Ishikawa (cell line): ENCODE measurements at regions not wholly inside any gene's neighbourhood (a gene's known extent, or its start where the extent isn't known, plus 50 kb on each side); places are given as distances from the start of the nearest gene placed in this dataset.

Experiments
- CEBPB ChIP-seq: IDR thresholded peaks from 2 replicates; pipeline ENCODE4 v1.6.1; 2012
- CREB1 ChIP-seq: IDR thresholded peaks from 2 replicates; pipeline ENCODE4 v1.6.1; 2012; ENCODE audit warnings: low read depth
- EGR1 ChIP-seq: IDR thresholded peaks from 2 replicates; pipeline ENCODE4 v1.6.1; 2012
- EP300 ChIP-seq: IDR thresholded peaks from 2 replicates; pipeline ENCODE4 v1.6.1; 2012; ENCODE audit warnings: borderline replicate concordance
- FOXM1 ChIP-seq: IDR thresholded peaks from 2 replicates; pipeline ENCODE4 v1.6.1; 2012; ENCODE audit warnings: low read depth, borderline replicate concordance
- MAX ChIP-seq: IDR thresholded peaks from 2 replicates; pipeline ENCODE4 v1.6.1; 2012
- RAD21 ChIP-seq: IDR thresholded peaks from 2 replicates; pipeline ENCODE4 v1.6.1; 2012; ENCODE audit warnings: low read depth
- REST ChIP-seq: IDR thresholded peaks from 2 replicates; pipeline ENCODE4 v1.6.1; 2012; ENCODE audit warnings: low read depth, mild to moderate bottlenecking
- TAF1 ChIP-seq: IDR thresholded peaks from 2 replicates; pipeline ENCODE4 v1.6.1; 2012; ENCODE audit warnings: low read depth, mild to moderate bottlenecking
- TCF12 ChIP-seq: IDR thresholded peaks from 2 replicates; pipeline ENCODE4 v1.6.1; 2012; ENCODE audit warnings: low read depth
- TEAD4 ChIP-seq: IDR thresholded peaks from 2 replicates; pipeline ENCODE4 v1.6.1; 2012
- USF1 ChIP-seq: IDR thresholded peaks from 2 replicates; pipeline ENCODE4 v1.6.1; 2012
- YY1 ChIP-seq: IDR thresholded peaks from 2 replicates; pipeline ENCODE4 v1.6.1; 2012; ENCODE audit warnings: low read depth
- ZBTB7A ChIP-seq: IDR thresholded peaks from 2 replicates; pipeline ENCODE4 v1.6.1; 2012; ENCODE audit warnings: low read depth

GRCh38 chr4:43234626-43235415 is 342.3 kb downstream of the GRXCR1 start:
- no peak for TF ChIP-seq RAD21
- TF ChIP-seq CREB1, result no peak
- TF ChIP-seq EP300, result no peak

- no peak for TF ChIP-seq CREB1
- no peak for TF ChIP-seq YY1
- no peak for TF ChIP-seq EGR1
- TF ChIP-seq ZBTB7A, result no peak
- TF ChIP-seq USF1, result no peak
- TF ChIP-seq TAF1, result no peak
- no peak for TF ChIP-seq REST
- TF ChIP-seq TCF12, result no peak
- no peak for TF ChIP-seq CEBPB
These were observed 345.5 kb downstream of the GRXCR1 start for GRCh38 chr4:43238008-43238407.

GRCh38 chr4:43238585-43238984 is 346.1 kb downstream of the GRXCR1 start:
- TF ChIP-seq CEBPB, result no peak
- TF ChIP-seq REST, result no peak
- TF ChIP-seq CREB1, result no peak
- TF ChIP-seq RAD21, result no peak
- TF ChIP-seq MAX, result no peak
- TF ChIP-seq FOXM1, result no peak
- no peak for TF ChIP-seq YY1
- TF ChIP-seq USF1, result no peak
- no peak for TF ChIP-seq TCF12
- no peak for TF ChIP-seq EGR1

- TF ChIP-seq FOXM1, result no peak
- TF ChIP-seq USF1, result no peak
- TF ChIP-seq TCF12, result no peak
- TF ChIP-seq REST, result no peak
- TF ChIP-seq TAF1, result no peak
- no peak for TF ChIP-seq EGR1
- no peak for TF ChIP-seq CREB1
- TF ChIP-seq TEAD4, result no peak
- no peak for TF ChIP-seq EP300
- TF ChIP-seq MAX, result no peak
- TF ChIP-seq CEBPB, result no peak
- no peak for TF ChIP-seq YY1
- TF ChIP-seq ZBTB7A, result no peak
These were observed 348.6 kb downstream of the GRXCR1 start for GRCh38 chr4:43241104-43241503.
